ENCODE measurements at regions not wholly inside any gene's neighbourhood (a gene's known extent, or its start where the extent isn't known, plus 50 kb on each side); places are given as distances from the start of the nearest gene placed in this dataset.

DNA sequence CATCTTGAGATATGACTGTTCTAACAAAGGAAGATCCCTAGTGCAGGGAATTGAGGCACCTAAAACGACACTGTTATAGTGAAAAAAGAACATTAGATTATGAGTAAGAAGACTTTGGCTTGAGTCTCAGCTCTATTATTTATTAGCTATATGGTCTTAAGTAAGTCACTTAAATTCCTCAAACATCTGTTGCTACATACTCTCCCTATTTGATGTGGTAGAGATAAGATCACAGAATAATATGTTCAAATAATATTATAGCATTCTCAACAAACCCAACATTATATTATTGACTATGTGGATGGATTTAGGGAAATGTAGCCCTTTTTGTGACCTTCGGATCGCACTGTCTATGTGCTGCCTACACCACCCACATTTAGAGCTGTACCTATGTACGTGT lies 136.9 kb downstream of the P2RY1 start:
- no peak for TF ChIP-seq EZH2 (IDR thresholded peaks at IDR 0.05; ENCODE audit: low read depth)
- TF ChIP-seq, protein P1, sequence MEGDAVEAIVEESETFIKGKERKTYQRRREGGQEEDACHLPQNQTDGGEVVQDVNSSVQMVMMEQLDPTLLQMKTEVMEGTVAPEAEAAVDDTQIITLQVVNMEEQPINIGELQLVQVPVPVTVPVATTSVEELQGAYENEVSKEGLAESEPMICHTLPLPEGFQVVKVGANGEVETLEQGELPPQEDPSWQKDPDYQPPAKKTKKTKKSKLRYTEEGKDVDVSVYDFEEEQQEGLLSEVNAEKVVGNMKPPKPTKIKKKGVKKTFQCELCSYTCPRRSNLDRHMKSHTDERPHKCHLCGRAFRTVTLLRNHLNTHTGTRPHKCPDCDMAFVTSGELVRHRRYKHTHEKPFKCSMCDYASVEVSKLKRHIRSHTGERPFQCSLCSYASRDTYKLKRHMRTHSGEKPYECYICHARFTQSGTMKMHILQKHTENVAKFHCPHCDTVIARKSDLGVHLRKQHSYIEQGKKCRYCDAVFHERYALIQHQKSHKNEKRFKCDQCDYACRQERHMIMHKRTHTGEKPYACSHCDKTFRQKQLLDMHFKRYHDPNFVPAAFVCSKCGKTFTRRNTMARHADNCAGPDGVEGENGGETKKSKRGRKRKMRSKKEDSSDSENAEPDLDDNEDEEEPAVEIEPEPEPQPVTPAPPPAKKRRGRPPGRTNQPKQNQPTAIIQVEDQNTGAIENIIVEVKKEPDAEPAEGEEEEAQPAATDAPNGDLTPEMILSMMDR (conservative IDR thresholded peaks at IDR 0.05), result no peak
- H3K27ac ChIP-seq, result no peak overlapping the region
- CTCF ChIA-PET, result no interaction called here

DNA sequence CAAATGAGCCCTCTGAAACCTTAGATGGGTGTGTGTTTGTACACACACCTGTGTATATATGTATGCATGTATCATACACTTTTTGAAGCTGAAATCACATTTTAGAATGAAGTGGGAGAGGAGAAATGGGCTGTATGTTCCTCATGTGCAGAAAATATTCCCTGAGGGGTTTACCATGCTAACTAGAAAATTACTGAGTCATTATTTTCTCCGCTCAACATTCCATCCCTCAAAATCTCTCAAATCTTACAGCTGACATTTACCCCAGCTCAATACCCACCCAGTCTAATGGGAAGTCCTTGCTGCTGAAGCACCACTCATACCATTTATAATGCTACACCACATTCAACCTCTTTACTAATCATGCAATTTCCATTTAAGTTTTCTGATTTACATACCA lies 138.6 kb downstream of the P2RY1 start:
- H3K4me1 ChIP-seq (replicated peaks; ENCODE audit: insufficient read depth), result peaks cover 41% of the 10 kb centered on the region
- no peaks in the 10 kb centered on the region for H4K20me1 ChIP-seq (ENCODE audit: insufficient read depth)
- TF ChIP-seq, protein P1 (conservative IDR thresholded peaks at IDR 0.05), result no peak
- TF ChIP-seq EZH2 (IDR thresholded peaks at IDR 0.05; ENCODE audit: low read depth), result no peak
- H3F3A ChIP-seq (ENCODE audit: insufficient read depth, low read depth), result peaks cover 11% of the 10 kb centered on the region; the same call in 1 of the 2 replicates
- no peak overlapping the region for H3K27ac ChIP-seq
- no peak overlapping the region for H2AFZ ChIP-seq
- H3K36me3 ChIP-seq (ENCODE audit: low read depth), result no peaks in the 10 kb centered on the region
- no peak overlapping the region for H3K4me3 ChIP-seq
- no TSS peak for BruUV-seq (replicated peaks)
- ChIA-PET CTCF (no interaction called here), POLR2A (ENCODE audit: unreplicated experiment) (no interaction called here)
- H3K27me3 ChIP-seq (ENCODE audit: insufficient read depth, low read depth), result no peaks in the 10 kb centered on the region
- peaks cover 4% of the 10 kb centered on the region for H3K9me3 ChIP-seq (ENCODE audit: insufficient read depth, low read depth)
- no peaks in the 10 kb centered on the region for H3K9me2 ChIP-seq (ENCODE audit: insufficient read depth)
- H3K79me2 ChIP-seq (ENCODE audit: low read depth), result no peaks in the 10 kb centered on the region
- intact Hi-C loops (cut with micrococcal nuclease; ENCODE audit: unreplicated experiment), result loop anchor here (5.0 kb wide), 2 partner anchors 169 to 189 kb away; partner anchors contain the start of gene RAP2B
- no peak overlapping the region for H3K4me2 ChIP-seq
- no peak for DNase-seq

More for the DNA sequence above, 136.9 kb downstream of the P2RY1 start:
- Histone ChIP-seq H3K4me3 (no peak overlapping the region), H3K27me3 (ENCODE audit: insufficient read depth, low read depth) (no peaks in the 10 kb centered on the region), H3F3A (ENCODE audit: insufficient read depth, low read depth) (peaks cover 14% of the 10 kb centered on the region; the same call in 1 of the 2 replicates), H3K36me3 (ENCODE audit: low read depth) (no peaks in the 10 kb centered on the region), H2AFZ (no peak overlapping the region), H4K20me1 (ENCODE audit: insufficient read depth) (no peaks in the 10 kb centered on the region), H3K4me2 (no peak overlapping the region), H3K9me3 (ENCODE audit: insufficient read depth, low read depth) (peaks cover 9% of the 10 kb centered on the region), H3K79me2 (ENCODE audit: low read depth) (no peaks in the 10 kb centered on the region), H3K4me1 (replicated peaks; ENCODE audit: insufficient read depth) (peaks cover 43% of the 10 kb centered on the region), H3K9me2 (ENCODE audit: insufficient read depth) (no peaks in the 10 kb centered on the region)
- POLR2A ChIA-PET (ENCODE audit: unreplicated experiment), result interaction anchor here (0.6 kb wide), 1 partner anchor 622 kb away, joined by 3 read pairs; no protein-coding TSS in a partner anchor
- no peak for DNase-seq
- intact Hi-C loops (cut with micrococcal nuclease; ENCODE audit: unreplicated experiment), result loop anchor here (5.0 kb wide), 2 partner anchors 170 to 190 kb away; partner anchors contain the start of gene RAP2B
- BruUV-seq (replicated peaks), result no TSS peak

DNA sequence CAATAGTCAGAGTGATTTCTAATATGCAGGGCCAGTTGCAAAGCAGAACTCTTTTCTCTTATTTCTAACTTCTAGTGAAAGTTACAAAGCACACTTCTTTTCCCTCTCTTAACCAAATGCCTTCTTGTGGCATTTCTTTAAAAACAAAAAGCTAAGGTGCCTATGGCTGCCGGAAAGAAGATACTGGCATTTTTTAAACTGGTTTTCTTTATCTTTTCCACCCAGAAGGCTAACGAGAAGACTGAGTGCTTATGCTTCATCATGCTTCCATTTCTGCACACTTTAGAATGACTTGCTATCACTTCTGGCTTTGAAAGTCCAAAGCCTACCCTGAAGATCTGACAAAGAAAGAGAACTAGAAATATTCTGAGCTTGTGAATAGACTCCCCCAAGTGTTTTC lies 141.3 kb downstream of the P2RY1 start:
- no peaks in the 10 kb centered on the region for H3K27me3 ChIP-seq (ENCODE audit: insufficient read depth, low read depth)
- no peaks in the 10 kb centered on the region for H3K79me2 ChIP-seq (ENCODE audit: low read depth)
- H3K9me3 ChIP-seq (ENCODE audit: insufficient read depth, low read depth), result peaks cover 6% of the 10 kb centered on the region
- H3K36me3 ChIP-seq (ENCODE audit: low read depth), result no peaks in the 10 kb centered on the region
- H3K4me2 ChIP-seq, result no peak overlapping the region
- TF ChIP-seq, protein P1 (conservative IDR thresholded peaks at IDR 0.05), result no peak
- no peak for TF ChIP-seq EZH2 (IDR thresholded peaks at IDR 0.05; ENCODE audit: low read depth)
- no peak overlapping the region for H3K4me3 ChIP-seq
- 0 out of 2 replicates have a peak, but pooled peaks cover 15% of the 10 kb centered on the region for H3K4me1 ChIP-seq (replicated peaks; ENCODE audit: insufficient read depth)
- POLR2A ChIA-PET (ENCODE audit: unreplicated experiment), result no interaction called here
- H3K9me2 ChIP-seq (ENCODE audit: insufficient read depth), result no peaks in the 10 kb centered on the region
- no peak overlapping the region for H3K27ac ChIP-seq
- BruUV-seq (replicated peaks), result no TSS peak
- intact Hi-C loops (cut with micrococcal nuclease; ENCODE audit: unreplicated experiment), result no loop called here
- no peak for DNase-seq
- CTCF ChIA-PET, result no interaction called here
- H4K20me1 ChIP-seq (ENCODE audit: insufficient read depth), result no peaks in the 10 kb centered on the region
- no peak overlapping the region for H2AFZ ChIP-seq
- H3F3A ChIP-seq (ENCODE audit: insufficient read depth, low read depth), result no peaks in the 10 kb centered on the region

All from PC-9 (cell line).